ENCODE measurements at regions not wholly inside any gene's neighbourhood (a gene's known extent, or its start where the extent isn't known, plus 50 kb on each side); places are given as distances from the start of the nearest gene placed in this dataset.

DNA sequence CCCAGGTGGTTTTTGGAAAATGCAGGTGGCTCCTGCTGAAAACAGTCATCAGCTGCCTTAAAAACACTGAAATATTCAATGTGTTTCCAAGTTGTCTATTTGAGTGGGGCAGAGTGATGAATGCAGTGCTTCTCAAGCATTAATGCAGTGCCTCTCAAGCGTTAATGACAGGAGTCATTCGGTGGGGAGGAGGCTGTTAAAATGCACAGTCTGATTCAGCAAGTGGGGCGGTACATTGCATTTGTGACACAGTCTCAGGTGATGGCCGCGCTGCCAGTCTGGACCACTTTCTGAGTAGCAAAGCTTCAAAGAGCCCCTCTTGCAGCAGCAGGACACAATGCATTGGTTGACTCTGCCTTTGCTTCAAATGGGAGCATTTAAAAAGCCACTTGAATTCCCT lies 231.4 kb upstream of the RGPD4 start:
- no peak overlapping the region for H2AFZ ChIP-seq (ENCODE audit: insufficient read depth, low read length, poor library complexity)
- no peak overlapping the region for H4K12ac ChIP-seq (ENCODE audit: low read depth, low read length)
- no peak overlapping the region for H3K27ac ChIP-seq (ENCODE audit: low read depth, low read length)
- H3K4me3 ChIP-seq (ENCODE audit: low read depth, low read length), result no peak overlapping the region
- H3K4me1 ChIP-seq (ENCODE audit: control insufficient read depth in 1 of 2, insufficient read depth in 2 of 2, low read length in 2 of 2), result no peaks in the 10 kb centered on the region
- no peaks in the 10 kb centered on the region for H3K36me3 ChIP-seq (ENCODE audit: control insufficient read depth in 1 of 2, insufficient read depth in 2 of 2, low read length in 2 of 2)
- no peak overlapping the region for H4K91ac ChIP-seq (ENCODE audit: low read depth, low read length)
- no peaks in the 10 kb centered on the region for H3K27me3 ChIP-seq (ENCODE audit: insufficient read depth, low read length)
- no peak overlapping the region for H2AK5ac ChIP-seq (ENCODE audit: low read length)
- no peak overlapping the region for H2BK5ac ChIP-seq (ENCODE audit: low read depth, low read length, poor library complexity)
- H3K4ac ChIP-seq (ENCODE audit: low read depth, low read length), result no peak overlapping the region
- no peak overlapping the region for H3K9ac ChIP-seq (ENCODE audit: low read length)
- peaks cover 2% of the 10 kb centered on the region for H3K9me3 ChIP-seq (ENCODE audit: insufficient read depth, low read depth, low read length)
- no CpG with 5 or more reads among the region's 5 CpGs for WGBS (ENCODE audit: extremely low coverage, insufficient coverage, insufficient read length)
- H3K14ac ChIP-seq (ENCODE audit: low read length), result no peak overlapping the region
- H3K4me2 ChIP-seq (ENCODE audit: low read length), result no peak overlapping the region
- no peak for DNase-seq
- no peak overlapping the region for H3K18ac ChIP-seq (ENCODE audit: low read length)
- H3K79me1 ChIP-seq (ENCODE audit: low read length), result no peaks in the 10 kb centered on the region
- no peak overlapping the region for H2BK12ac ChIP-seq (ENCODE audit: low read length)
- H3K79me2 ChIP-seq (ENCODE audit: control insufficient read depth, insufficient read depth, low read length, poor library complexity), result no peaks in the 10 kb centered on the region
- H2BK120ac ChIP-seq (ENCODE audit: insufficient read depth, low read length, poor library complexity), result no peak overlapping the region
- no peak overlapping the region for H3K23ac ChIP-seq (ENCODE audit: low read length)
- no peak overlapping the region for H4K8ac ChIP-seq (ENCODE audit: low read depth, low read length)

- no peak overlapping the region for H4K8ac ChIP-seq (ENCODE audit: low read depth, low read length)
- H3K23ac ChIP-seq (ENCODE audit: low read length), result no peak overlapping the region
- no peak overlapping the region for H2BK12ac ChIP-seq (ENCODE audit: low read length)
- peaks cover 2% of the 10 kb centered on the region for H3K9me3 ChIP-seq (ENCODE audit: insufficient read depth, low read depth, low read length)
- no peak overlapping the region for H3K27ac ChIP-seq (ENCODE audit: low read depth, low read length)
- H3K4me1 ChIP-seq (ENCODE audit: control insufficient read depth in 1 of 2, insufficient read depth in 2 of 2, low read length in 2 of 2), result no peaks in the 10 kb centered on the region
- no peaks in the 10 kb centered on the region for H3K79me2 ChIP-seq (ENCODE audit: control insufficient read depth, insufficient read depth, low read length, poor library complexity)
- no peak overlapping the region for H2AFZ ChIP-seq (ENCODE audit: insufficient read depth, low read length, poor library complexity)
- H3K14ac ChIP-seq (ENCODE audit: low read length), result no peak overlapping the region
- H3K4ac ChIP-seq (ENCODE audit: low read depth, low read length), result no peak overlapping the region
- H3K27me3 ChIP-seq (ENCODE audit: insufficient read depth, low read length), result no peaks in the 10 kb centered on the region
- H2AK5ac ChIP-seq (ENCODE audit: low read length), result no peak overlapping the region
- H2BK5ac ChIP-seq (ENCODE audit: low read depth, low read length, poor library complexity), result no peak overlapping the region
- WGBS (ENCODE audit: extremely low coverage, insufficient coverage, insufficient read length), result no CpG with 5 or more reads among the region's 4 CpGs
- no peak overlapping the region for H3K4me2 ChIP-seq (ENCODE audit: low read length)
- no peaks in the 10 kb centered on the region for H3K36me3 ChIP-seq (ENCODE audit: control insufficient read depth in 1 of 2, insufficient read depth in 2 of 2, low read length in 2 of 2)
- no peak overlapping the region for H4K91ac ChIP-seq (ENCODE audit: low read depth, low read length)
- H3K79me1 ChIP-seq (ENCODE audit: low read length), result no peaks in the 10 kb centered on the region
- H3K4me3 ChIP-seq (ENCODE audit: low read depth, low read length), result no peak overlapping the region
- no peak overlapping the region for H3K18ac ChIP-seq (ENCODE audit: low read length)
- no peak overlapping the region for H2BK120ac ChIP-seq (ENCODE audit: insufficient read depth, low read length, poor library complexity)
- DNase-seq, result no peak
- H4K12ac ChIP-seq (ENCODE audit: low read depth, low read length), result no peak overlapping the region
- no peak overlapping the region for H3K9ac ChIP-seq (ENCODE audit: low read length)
These were observed 230.9 kb upstream of the RGPD4 start for GRCh38 chr2:107595749-107596148.

DNA sequence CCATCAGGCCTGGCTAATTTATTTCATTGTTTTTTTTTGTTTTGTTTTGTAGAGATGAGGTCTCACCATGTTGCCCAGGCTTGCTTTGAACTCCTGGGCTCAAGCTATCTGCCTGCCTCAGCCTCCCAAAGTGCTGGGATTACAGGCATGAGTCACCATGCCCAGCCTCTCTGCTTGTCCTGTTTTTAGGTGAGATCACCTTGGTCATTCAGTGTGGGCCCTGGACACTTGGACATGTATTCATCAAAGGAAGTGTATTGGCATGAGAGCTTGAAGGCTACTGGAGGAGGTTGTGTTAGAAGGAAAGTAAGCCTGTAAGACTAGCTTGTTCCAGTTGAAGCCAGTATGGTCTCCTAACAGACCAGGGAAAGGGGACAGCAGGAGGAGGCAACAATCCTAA lies 229.2 kb upstream of the RGPD4 start:
- Histone ChIP-seq H4K8ac (ENCODE audit: low read depth, low read length) (no peak overlapping the region), H2AK5ac (ENCODE audit: low read length) (no peak overlapping the region), H2AFZ (ENCODE audit: insufficient read depth, low read length, poor library complexity) (no peak overlapping the region), H2BK12ac (ENCODE audit: low read length) (no peak overlapping the region), H2BK5ac (ENCODE audit: low read depth, low read length, poor library complexity) (no peak overlapping the region), H3K4me2 (ENCODE audit: low read length) (no peak overlapping the region), H3K18ac (ENCODE audit: low read length) (no peak overlapping the region), H3K9ac (ENCODE audit: low read length) (no peak overlapping the region), H3K36me3 (ENCODE audit: control insufficient read depth in 1 of 2, insufficient read depth in 2 of 2, low read length in 2 of 2) (no peaks in the 10 kb centered on the region), H3K14ac (ENCODE audit: low read length) (no peak overlapping the region), H3K79me2 (ENCODE audit: control insufficient read depth, insufficient read depth, low read length, poor library complexity) (no peaks in the 10 kb centered on the region), H3K79me1 (ENCODE audit: low read length) (no peaks in the 10 kb centered on the region), H3K23ac (ENCODE audit: low read length) (no peak overlapping the region), H3K4me3 (ENCODE audit: low read depth, low read length) (no peak overlapping the region), H3K27ac (ENCODE audit: low read depth, low read length) (no peak overlapping the region), H4K91ac (ENCODE audit: low read depth, low read length) (no peak overlapping the region), H3K9me3 (ENCODE audit: insufficient read depth, low read depth, low read length) (peaks cover 2% of the 10 kb centered on the region), H3K4ac (ENCODE audit: low read depth, low read length) (no peak overlapping the region), H3K4me1 (ENCODE audit: control insufficient read depth in 1 of 2, insufficient read depth in 2 of 2, low read length in 2 of 2) (no peaks in the 10 kb centered on the region), H3K27me3 (ENCODE audit: insufficient read depth, low read length) (no peaks in the 10 kb centered on the region), H2BK120ac (ENCODE audit: insufficient read depth, low read length, poor library complexity) (no peak overlapping the region), H4K12ac (ENCODE audit: low read depth, low read length) (no peak overlapping the region)
- no peak for DNase-seq

DNA sequence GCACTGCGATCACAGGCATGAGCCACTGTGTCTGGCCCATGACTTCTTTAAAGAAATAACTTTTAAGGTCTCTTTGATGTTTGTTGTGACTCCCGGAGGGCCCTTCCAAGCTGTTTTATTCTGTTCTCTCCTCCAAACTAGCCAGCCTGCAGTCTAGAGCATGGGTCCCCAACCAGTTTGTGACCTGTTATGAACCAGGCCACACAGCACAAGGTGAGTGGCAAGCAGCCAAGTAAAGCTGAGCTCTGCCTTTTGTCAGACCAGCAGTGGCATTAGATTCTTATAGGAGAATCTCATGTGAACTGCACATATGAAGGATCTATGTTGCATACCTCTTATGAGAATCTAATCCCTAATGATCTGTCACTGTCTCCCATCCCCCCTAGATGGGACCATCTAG lies 223.9 kb upstream of the RGPD4 start:
- WGBS (ENCODE audit: extremely low coverage, insufficient coverage, insufficient read length), result no CpG with 5 or more reads among the region's 2 CpGs
- Histone ChIP-seq H3K9ac (ENCODE audit: low read length) (no peak overlapping the region), H2AK5ac (ENCODE audit: low read length) (no peak overlapping the region)

More for the DNA sequence above, 223.9 kb upstream of the RGPD4 start:
- Histone ChIP-seq H4K8ac (ENCODE audit: low read depth, low read length) (no peak overlapping the region), H3K18ac (ENCODE audit: low read length) (no peak overlapping the region), H3K36me3 (ENCODE audit: control insufficient read depth in 1 of 2, insufficient read depth in 2 of 2, low read length in 2 of 2) (no peaks in the 10 kb centered on the region), H2BK12ac (ENCODE audit: low read length) (no peak overlapping the region), H3K4me2 (ENCODE audit: low read length) (no peak overlapping the region), H3K4ac (ENCODE audit: low read depth, low read length) (no peak overlapping the region), H3K27ac (ENCODE audit: low read depth, low read length) (no peak overlapping the region), H3K79me1 (ENCODE audit: low read length) (no peaks in the 10 kb centered on the region), H3K79me2 (ENCODE audit: control insufficient read depth, insufficient read depth, low read length, poor library complexity) (no peaks in the 10 kb centered on the region), H3K14ac (ENCODE audit: low read length) (no peak overlapping the region), H2AFZ (ENCODE audit: insufficient read depth, low read length, poor library complexity) (no peak overlapping the region), H3K9me3 (ENCODE audit: insufficient read depth, low read depth, low read length) (no peaks in the 10 kb centered on the region), H3K23ac (ENCODE audit: low read length) (no peak overlapping the region), H2BK120ac (ENCODE audit: insufficient read depth, low read length, poor library complexity) (no peak overlapping the region), H4K91ac (ENCODE audit: low read depth, low read length) (no peak overlapping the region), H3K4me3 (ENCODE audit: low read depth, low read length) (no peak overlapping the region), H3K4me1 (ENCODE audit: control insufficient read depth in 1 of 2, insufficient read depth in 2 of 2, low read length in 2 of 2) (no peaks in the 10 kb centered on the region), H3K27me3 (ENCODE audit: insufficient read depth, low read length) (no peaks in the 10 kb centered on the region), H2BK5ac (ENCODE audit: low read depth, low read length, poor library complexity) (no peak overlapping the region), H4K12ac (ENCODE audit: low read depth, low read length) (no peak overlapping the region)
- no peak for DNase-seq

Data from trophoblast cell (in vitro differentiated cells and primary cell).